ENCODE measurements at regions not wholly inside any gene's neighbourhood (a gene's known extent, or its start where the extent isn't known, plus 50 kb on each side); places are given as distances from the start of the nearest gene placed in this dataset.

- TF ChIP-seq CTCF (IDR thresholded peaks at IDR 0.05; ENCODE audit: insufficient read depth, low read length, severe bottlenecking): no peak
- FAIRE-seq (no peak), DNase-seq (ENCODE audit: low read depth) (no peak)
- no peaks in the 10 kb centered on the region for H3K27me3 ChIP-seq (ENCODE audit: control insufficient read depth, insufficient read depth, low read length)
- H3K36me3 ChIP-seq (ENCODE audit: control insufficient read depth, insufficient read depth, low read length): no peaks in the 10 kb centered on the region
- H3K4me3 ChIP-seq (ENCODE audit: low read depth, low read length): no peak overlapping the region
These were observed 585.2 kb downstream of the EPHA3 start for GRCh38 chr3:89692601-89693000.

GRCh38 chr3:89697321-89697916 is 590.0 kb downstream of the EPHA3 start:
- Histone ChIP-seq H3K27me3 (ENCODE audit: control insufficient read depth, insufficient read depth, low read length) (no peaks in the 10 kb centered on the region), H3K36me3 (ENCODE audit: control insufficient read depth, insufficient read depth, low read length) (no peaks in the 10 kb centered on the region), H3K4me3 (ENCODE audit: low read depth, low read length) (no peak overlapping the region)
- no peak for TF ChIP-seq CTCF (IDR thresholded peaks at IDR 0.05; ENCODE audit: insufficient read depth, low read length, severe bottlenecking)
- no peak for FAIRE-seq
- peak; percentile 32 for DNase-seq (ENCODE audit: low read depth)

- no peak for TF ChIP-seq CTCF (IDR thresholded peaks at IDR 0.05; ENCODE audit: insufficient read depth, low read length, severe bottlenecking)
- Histone ChIP-seq H3K36me3 (ENCODE audit: control insufficient read depth, insufficient read depth, low read length) (no peaks in the 10 kb centered on the region), H3K4me3 (ENCODE audit: low read depth, low read length) (no peak overlapping the region), H3K27me3 (ENCODE audit: control insufficient read depth, insufficient read depth, low read length) (no peaks in the 10 kb centered on the region)
- DNase-seq (ENCODE audit: low read depth) (peak; percentile 3), FAIRE-seq (no peak)
These were observed 590.9 kb downstream of the EPHA3 start for GRCh38 chr3:89698208-89698830.

- no peaks in the 10 kb centered on the region for H3K36me3 ChIP-seq (ENCODE audit: control insufficient read depth, insufficient read depth, low read length)
- FAIRE-seq (no peak), DNase-seq (ENCODE audit: low read depth) (no peak)
These were observed 591.8 kb downstream of the EPHA3 start for GRCh38 chr3:89699229-89699628.

GRCh38 chr3:89699771-89700170 is 592.4 kb downstream of the EPHA3 start:
- FAIRE-seq: no peak
- TF ChIP-seq CTCF (IDR thresholded peaks at IDR 0.05; ENCODE audit: insufficient read depth, low read length, severe bottlenecking): no peak
- no peaks in the 10 kb centered on the region for H3K36me3 ChIP-seq (ENCODE audit: control insufficient read depth, insufficient read depth, low read length)
- DNase-seq (ENCODE audit: low read depth): no peak
- no peaks in the 10 kb centered on the region for H3K27me3 ChIP-seq (ENCODE audit: control insufficient read depth, insufficient read depth, low read length)
- no peak overlapping the region for H3K4me3 ChIP-seq (ENCODE audit: low read depth, low read length)

More at GRCh38 chr3:89699229-89699628, 591.8 kb downstream of the EPHA3 start:
- Histone ChIP-seq H3K27me3 (ENCODE audit: control insufficient read depth, insufficient read depth, low read length) (no peaks in the 10 kb centered on the region), H3K4me3 (ENCODE audit: low read depth, low read length) (no peak overlapping the region)
- TF ChIP-seq CTCF (IDR thresholded peaks at IDR 0.05; ENCODE audit: insufficient read depth, low read length, severe bottlenecking): no peak

GRCh38 chr3:89702404-89702803 is 595.0 kb downstream of the EPHA3 start:
- no peak for TF ChIP-seq CTCF (IDR thresholded peaks at IDR 0.05; ENCODE audit: insufficient read depth, low read length, severe bottlenecking)
- Histone ChIP-seq H3K27me3 (ENCODE audit: control insufficient read depth, insufficient read depth, low read length) (no peaks in the 10 kb centered on the region), H3K4me3 (ENCODE audit: low read depth, low read length) (no peak overlapping the region), H3K36me3 (ENCODE audit: control insufficient read depth, insufficient read depth, low read length) (no peaks in the 10 kb centered on the region)
- no peak for DNase-seq (ENCODE audit: low read depth)
- FAIRE-seq: no peak
